ENCODE measurements at regions not wholly inside any gene's neighbourhood (a gene's known extent, or its start where the extent isn't known, plus 50 kb on each side); places are given as distances from the start of the nearest gene placed in this dataset.

- TF ChIP-seq CTCF (IDR thresholded peaks at IDR 0.05; ENCODE audit: low read length) (no peak), EZH2 (IDR thresholded peaks at IDR 0.05; ENCODE audit: borderline replicate concordance, low read length) (no peak)
Observed at GRCh38 chr2:59282374-59283057, 1041.4 kb upstream of the FANCL start.

All from OCI-LY1 (cell line).